ENCODE measurements at regions not wholly inside any gene's neighbourhood (a gene's known extent, or its start where the extent isn't known, plus 50 kb on each side); places are given as distances from the start of the nearest gene placed in this dataset.

- TF ChIP-seq, protein P1, sequence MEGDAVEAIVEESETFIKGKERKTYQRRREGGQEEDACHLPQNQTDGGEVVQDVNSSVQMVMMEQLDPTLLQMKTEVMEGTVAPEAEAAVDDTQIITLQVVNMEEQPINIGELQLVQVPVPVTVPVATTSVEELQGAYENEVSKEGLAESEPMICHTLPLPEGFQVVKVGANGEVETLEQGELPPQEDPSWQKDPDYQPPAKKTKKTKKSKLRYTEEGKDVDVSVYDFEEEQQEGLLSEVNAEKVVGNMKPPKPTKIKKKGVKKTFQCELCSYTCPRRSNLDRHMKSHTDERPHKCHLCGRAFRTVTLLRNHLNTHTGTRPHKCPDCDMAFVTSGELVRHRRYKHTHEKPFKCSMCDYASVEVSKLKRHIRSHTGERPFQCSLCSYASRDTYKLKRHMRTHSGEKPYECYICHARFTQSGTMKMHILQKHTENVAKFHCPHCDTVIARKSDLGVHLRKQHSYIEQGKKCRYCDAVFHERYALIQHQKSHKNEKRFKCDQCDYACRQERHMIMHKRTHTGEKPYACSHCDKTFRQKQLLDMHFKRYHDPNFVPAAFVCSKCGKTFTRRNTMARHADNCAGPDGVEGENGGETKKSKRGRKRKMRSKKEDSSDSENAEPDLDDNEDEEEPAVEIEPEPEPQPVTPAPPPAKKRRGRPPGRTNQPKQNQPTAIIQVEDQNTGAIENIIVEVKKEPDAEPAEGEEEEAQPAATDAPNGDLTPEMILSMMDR (IDR thresholded peaks at IDR 0.05; ENCODE audit: low read depth, low read length, missing control alignments): no peak
- no peak for DNase-seq (ENCODE audit: extremely low read depth, low read depth)
- no peak overlapping the region for H3K4me3 ChIP-seq (replicated peaks; ENCODE audit: low read depth, low read length)
Measured at GRCh38 chr5:68409259-68409658, 193.7 kb downstream of the PIK3R1 start.

GRCh38 chr5:68411161-68411560, 195.6 kb downstream of the PIK3R1 start:
- H3K4me3 ChIP-seq (replicated peaks; ENCODE audit: low read depth, low read length): no peak overlapping the region
- TF ChIP-seq, protein P1 (IDR thresholded peaks at IDR 0.05; ENCODE audit: low read depth, low read length, missing control alignments): no peak
- no peak for DNase-seq (ENCODE audit: extremely low read depth, low read depth)

DNA sequence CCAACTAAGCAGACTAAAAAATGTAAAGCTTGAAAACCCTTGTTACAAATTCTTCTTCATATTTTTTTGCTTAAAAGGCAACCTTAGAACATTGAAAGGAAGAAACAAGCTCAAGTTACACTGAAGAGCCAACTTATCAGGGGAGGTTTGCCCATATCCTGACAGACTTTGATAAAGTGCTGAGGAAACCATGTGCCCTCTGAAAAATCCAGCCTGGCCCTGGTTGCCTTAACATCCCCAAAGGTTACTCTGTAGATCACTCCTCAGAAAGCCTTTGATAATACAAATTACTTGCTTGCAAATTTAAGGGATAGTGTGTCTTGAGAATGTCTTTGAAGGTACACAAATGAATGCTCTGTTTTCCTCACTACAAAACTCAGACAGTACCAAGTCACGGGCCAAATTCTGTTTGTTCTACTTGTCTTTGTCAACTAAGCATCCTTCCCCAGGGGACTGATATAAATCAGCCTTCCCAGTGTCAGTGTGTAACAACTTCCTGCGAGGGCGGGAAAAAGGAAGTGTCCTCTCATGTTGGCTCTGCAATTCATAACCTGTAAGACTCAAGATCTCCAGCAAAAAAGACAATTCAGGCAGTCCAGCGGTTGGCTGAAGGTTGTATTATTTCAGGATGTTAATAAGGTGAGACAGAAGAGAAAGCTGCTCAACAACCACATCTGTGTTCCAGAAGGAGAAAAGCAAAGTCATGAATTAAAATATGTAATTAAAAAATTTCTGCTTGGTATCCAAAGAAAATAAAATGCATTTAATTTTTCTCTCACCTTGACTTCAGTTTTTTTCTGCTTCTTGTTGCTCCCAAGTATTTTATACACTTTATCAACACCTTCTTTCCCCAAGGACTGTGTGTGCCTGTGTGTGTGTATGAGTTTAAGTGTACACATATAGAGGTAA, 199.9 kb downstream of the PIK3R1 start:
- TF ChIP-seq, protein P1 (IDR thresholded peaks at IDR 0.05; ENCODE audit: low read depth, low read length, missing control alignments): no peak
- no peak overlapping the region for H3K4me3 ChIP-seq (replicated peaks; ENCODE audit: low read depth, low read length)
- no peak for DNase-seq (ENCODE audit: extremely low read depth, low read depth)

- TF ChIP-seq, protein P1 (IDR thresholded peaks at IDR 0.05; ENCODE audit: low read depth, low read length, missing control alignments): no peak
- no peak overlapping the region for H3K4me3 ChIP-seq (replicated peaks; ENCODE audit: low read depth, low read length)
- no peak for DNase-seq (ENCODE audit: extremely low read depth, low read depth)
Measured at GRCh38 chr5:68416714-68417113, 201.2 kb downstream of the PIK3R1 start.

- DNase-seq (ENCODE audit: extremely low read depth, low read depth): no peak
- TF ChIP-seq, protein P1 (IDR thresholded peaks at IDR 0.05; ENCODE audit: low read depth, low read length, missing control alignments): no peak
- H3K4me3 ChIP-seq (replicated peaks; ENCODE audit: low read depth, low read length): no peak overlapping the region
Measured at GRCh38 chr5:68418201-68418600, 202.6 kb downstream of the PIK3R1 start.

GRCh38 chr5:68418680-68419079, 203.1 kb downstream of the PIK3R1 start:
- DNase-seq (ENCODE audit: extremely low read depth, low read depth): no peak
- TF ChIP-seq, protein P1 (IDR thresholded peaks at IDR 0.05; ENCODE audit: low read depth, low read length, missing control alignments): no peak
- no peak overlapping the region for H3K4me3 ChIP-seq (replicated peaks; ENCODE audit: low read depth, low read length)

All from HFF-Myc (cell line).